Nucleus accumbens (tissue), 56 donors: ENCODE measurements at regions not wholly inside any gene's neighbourhood (a gene's known extent, or its start where the extent isn't known, plus 50 kb on each side); places are given as distances from the start of the nearest gene placed in this dataset.

Source experiments
- DNase-seq, 56 donors: peaks; one replicate each; lab custom pipeline; 2025; lab: John Stamatoyannopoulos, UW

DNA sequence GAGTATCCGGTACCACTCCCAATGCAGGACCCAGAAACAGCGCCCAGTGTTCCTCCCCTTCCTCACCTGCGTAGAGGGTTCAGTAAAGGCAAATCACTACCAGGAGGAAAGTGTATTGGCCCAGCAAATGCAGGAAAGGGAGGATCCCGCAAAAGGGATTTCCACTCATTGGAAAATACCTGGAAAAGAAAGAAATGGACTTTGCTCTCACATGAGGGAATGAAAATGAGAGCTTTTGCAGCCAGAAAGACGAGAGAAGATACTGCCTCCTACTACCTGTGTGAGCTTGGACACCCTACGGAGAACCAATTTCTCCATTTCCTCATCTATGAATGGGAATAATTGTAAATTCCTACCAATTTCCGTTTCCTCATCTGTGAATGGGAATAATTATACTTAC lies 184.1 kb upstream of the PPARGC1A start:
- DNase-seq = no peak

DNA sequence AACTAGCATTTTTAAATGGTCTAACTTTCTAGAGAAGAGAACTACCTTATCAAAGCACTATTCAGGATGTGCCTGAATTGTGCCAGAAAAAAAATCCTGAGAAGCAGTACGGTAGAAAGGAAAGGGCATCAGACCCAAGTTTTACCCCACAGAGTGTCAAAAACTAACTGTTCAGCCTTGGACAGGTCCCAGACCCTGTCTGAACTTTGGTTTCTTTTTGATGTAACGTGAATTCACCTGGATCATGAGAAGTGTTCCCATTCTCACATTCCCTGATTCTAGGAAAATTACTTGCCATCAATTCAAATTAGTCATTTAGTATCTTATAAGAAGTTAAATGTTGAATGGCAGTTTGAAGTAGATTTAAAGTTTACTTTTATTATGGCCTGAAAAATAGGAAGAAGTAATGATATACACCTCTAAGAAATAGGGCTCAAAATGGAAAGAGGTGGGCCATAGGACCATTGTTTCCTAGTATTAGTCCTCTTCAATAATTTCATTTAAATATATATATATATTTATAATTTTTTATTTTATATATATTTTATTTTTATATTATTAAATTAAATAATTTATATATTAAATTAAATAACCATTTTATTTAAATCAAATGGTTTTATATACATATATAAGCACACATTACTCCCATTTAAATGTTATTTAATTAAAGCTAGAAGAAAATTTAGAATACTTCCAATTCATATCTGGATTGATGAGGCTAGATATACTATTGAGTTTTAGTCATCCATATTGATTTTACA lies 181.9 kb upstream of the PPARGC1A start:
- no peak for DNase-seq

DNA sequence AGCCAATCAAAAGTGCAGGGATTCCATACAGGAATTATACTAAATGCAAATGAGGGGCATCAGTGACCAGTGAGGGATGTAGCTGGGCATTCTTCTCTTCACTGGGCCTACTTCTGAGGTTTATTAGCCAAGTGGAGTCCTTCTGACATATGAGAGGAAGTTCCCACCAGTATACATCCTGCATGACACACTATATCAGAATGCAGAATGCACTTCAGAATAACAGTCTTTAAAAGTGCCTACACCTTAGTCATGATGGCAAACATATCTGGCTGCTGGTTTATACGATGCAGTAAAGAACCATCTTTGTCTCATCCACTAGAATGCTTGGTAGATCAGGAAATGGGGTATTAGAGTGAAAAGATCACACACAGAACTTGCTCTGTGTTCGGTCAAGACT lies 180.3 kb upstream of the PPARGC1A start:
- DNase-seq = no peak

DNA sequence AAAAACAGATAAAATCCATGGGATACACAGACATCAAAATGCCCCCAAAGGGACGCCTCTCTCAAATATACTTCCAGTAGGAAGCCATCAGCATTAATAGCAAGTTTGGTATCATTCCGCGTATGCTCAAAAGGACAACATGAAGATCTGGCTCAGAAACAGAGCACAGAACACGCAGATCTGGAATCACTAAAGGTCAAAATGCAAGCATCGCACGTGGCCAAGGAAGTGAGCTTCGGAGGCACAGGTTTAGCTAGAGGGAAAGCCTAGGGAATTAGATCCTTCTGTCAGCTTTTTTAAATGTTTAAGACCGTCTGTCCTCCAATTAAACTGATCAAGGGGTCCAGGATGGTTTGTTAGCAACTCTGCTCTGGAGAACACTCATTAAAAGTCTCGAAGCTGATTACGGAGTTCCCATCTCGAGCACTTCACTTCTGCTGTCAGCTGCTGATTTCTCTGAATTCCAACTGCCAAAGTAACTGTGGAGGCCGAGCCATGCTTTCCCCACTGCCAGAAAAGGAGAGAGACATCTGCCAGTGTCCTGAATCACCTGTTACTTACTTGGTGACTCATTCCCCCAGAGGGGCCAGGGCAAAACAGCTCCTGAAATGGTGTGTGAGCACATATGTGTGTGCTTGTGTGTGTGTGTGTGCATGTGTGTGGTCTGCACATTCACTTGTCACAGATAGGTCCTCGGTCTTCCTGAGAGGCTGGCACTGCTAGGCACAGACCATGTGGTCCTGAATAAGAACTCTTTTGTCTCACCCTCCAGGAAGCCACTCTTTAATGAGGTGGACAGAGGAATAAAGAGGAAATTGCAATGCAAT lies 177.7 kb upstream of the PPARGC1A start:
- DNase-seq = peak in 3 of 56 donors; percentile 10 to 23 (median 13)

DNA sequence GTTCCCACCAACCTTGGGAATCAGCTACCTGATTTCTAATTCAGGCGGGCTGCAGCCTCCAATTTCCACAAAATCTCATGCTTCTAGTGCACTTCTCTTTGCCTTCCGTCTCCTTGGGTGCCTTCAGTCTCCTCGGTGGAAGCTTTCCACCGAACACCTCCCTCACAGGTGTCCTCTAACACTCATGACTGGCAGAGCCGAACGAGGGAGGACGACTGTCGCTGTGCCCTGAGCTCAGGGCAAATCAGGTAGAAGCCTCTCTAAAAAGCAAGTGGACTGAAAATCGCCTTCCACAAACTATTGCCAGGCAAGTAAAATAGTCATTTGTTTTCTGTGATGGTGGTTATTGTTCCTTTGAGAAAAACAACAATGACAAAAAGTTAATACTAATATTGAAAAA lies 176.1 kb upstream of the PPARGC1A start:
- no peak for DNase-seq

DNA sequence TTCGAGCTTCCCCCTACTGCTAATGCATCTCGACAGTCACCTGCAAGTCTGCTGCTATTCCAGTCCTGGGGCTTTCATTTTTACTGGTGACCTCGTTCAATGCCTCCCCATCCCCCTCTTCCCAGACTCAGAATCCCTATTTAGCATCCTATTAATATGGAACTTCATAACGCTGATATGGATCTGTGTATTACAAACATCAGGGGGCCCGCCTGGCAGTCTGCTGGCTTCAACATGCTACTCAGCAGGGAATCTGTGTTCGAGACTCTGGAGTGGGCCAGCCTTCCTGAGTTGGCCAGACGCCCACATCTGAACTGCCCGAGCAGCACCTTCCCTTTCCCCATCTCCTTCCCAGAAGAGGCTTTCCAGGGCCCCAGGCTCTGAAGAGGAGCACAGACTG lies 173.9 kb upstream of the PPARGC1A start:
- DNase-seq = no peak

DNA sequence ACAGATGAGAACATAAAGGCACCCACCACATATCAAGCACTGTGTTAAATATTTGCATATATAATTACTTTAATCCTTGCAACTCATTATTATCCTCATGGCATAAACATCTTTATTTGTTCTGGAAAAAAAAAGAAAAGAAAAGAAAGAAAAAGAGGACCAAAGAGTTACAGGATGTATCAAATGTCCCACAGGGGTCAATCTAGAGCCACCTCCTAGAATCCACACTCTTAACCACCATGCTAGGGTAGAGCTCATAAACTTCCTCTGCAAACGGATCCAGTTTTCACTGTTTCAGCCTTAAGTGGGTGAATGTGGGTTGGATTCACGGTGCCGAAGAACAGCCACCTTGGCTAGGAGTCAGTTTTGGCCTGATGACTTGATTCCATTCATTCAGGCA lies 171.1 kb upstream of the PPARGC1A start:
- DNase-seq = no peak

DNA sequence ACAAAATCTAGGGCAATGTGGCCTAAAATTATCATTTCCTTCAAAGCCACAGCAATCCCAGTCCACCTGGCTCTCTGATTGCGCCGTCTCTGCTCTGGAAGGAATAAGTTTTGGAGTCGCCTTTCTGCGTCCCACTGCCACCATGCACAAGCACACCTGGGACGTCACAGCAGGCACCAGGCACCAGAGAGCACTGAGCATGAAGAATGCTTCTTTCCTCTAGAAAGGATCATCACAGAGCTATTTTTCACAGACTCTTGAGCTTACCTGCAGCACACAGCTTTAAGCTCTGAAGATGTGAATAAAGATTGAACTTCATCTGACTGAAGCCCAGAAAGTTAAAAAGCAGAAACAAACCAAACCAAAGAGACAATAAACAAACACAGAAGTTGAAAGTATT lies 170.0 kb upstream of the PPARGC1A start:
- no peak for DNase-seq

DNA sequence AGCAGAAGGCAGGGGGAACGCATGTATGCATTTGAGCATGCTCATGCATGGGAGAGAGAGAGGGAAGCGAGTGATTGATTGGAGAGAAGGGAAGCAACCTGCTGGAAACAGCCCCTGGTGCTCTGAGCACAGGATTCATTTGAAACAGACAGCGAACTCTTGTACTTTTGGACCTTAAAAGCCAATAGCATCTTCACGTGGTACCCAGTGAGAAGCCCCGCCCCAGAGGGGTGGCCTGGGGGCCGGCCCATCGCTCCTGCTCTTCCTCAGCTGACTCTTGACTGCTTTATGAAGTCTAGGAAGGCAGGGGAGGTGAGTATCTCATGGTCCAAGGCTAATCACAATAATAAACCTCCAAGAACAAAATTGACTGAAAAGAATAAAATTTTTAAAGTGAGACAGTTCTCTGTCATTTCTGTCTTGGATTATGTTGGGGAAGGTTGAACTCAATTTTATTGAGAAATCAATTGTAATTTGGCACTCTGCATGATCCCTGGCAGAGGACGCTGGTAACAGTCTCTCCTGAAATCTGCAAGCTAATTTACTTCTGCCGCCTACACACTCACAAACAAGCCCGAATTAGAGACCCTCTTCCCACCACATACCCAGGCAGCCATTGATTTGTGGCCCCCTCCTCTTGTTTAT lies 168.2 kb upstream of the PPARGC1A start:
- no peak for DNase-seq

DNA sequence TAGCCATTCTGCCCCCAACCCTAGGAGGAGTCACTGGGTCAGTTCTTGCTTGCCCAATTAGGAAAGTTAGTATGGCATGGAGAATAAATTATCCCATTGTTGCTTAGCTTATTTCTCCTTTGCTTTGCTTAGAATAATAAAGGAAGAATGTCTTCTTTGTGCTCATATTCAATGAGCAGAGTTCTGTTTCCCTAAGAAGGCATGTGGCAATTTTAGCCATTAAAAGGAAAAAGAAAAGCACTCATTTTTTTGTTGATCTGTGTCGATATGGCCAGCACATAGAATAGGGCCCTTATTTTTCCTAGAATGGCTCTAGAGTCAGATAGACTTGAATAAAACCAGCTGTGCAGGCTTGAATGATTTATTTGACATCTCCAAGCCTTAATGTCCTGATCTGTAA lies 166.4 kb upstream of the PPARGC1A start:
- DNase-seq = no peak

DNA sequence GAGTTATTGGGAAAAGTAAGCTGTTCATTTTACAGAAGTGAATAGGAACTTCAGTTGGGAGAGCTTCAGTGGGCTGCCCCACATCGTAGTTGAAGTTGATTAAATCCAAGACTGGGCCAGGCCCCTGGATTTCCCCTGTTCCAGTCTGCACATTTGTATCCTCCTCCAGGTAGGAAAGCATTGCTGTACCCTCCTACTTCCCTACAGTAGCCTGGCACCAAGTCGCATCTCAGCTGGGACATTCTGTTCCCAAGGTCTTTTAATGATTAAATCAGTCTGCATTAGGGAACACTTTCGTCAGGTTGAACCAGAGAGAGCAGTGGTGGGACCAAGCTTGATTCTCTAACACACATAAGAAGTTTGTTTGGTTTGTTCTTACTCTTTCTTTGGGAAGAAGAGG lies 165.8 kb upstream of the PPARGC1A start:
- DNase-seq = no peak

DNA sequence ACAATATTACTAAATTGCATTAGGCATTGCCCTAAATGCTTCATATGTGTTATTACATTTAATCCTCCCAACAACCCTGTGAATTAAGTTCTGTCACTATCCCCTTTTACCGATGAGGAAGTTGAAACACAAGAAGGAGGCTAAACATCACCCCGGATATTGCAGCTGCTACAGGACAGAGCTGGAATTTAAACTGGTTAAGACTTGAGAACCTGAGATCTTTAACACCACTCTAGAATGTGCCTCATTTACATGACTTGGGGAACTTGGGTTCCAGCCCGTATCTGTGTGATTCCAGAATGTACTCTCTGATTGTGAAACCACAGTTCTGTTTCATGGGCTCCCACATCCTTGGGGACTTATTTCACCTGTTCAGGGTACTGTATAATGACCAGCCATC lies 165.1 kb upstream of the PPARGC1A start:
- no peak for DNase-seq

DNA sequence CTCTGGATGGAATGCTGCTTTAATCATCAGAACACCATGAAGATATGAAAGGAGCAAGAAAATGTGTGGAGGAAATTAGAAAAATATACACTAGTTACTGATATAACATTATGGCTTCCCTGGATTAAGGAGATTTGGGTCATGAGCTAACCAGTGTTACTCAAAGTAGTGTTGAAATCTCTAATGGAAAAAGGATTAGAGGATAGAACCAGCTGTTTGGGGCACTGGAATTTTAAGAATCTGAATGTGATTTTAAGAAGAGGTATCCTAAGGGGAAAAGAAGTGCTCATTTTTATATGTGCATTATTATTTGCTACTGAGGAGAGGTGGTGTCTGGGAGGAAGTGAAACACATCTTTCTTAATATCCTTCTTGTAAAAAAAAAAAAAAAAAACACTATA lies 164.1 kb upstream of the PPARGC1A start:
- DNase-seq = no peak

DNA sequence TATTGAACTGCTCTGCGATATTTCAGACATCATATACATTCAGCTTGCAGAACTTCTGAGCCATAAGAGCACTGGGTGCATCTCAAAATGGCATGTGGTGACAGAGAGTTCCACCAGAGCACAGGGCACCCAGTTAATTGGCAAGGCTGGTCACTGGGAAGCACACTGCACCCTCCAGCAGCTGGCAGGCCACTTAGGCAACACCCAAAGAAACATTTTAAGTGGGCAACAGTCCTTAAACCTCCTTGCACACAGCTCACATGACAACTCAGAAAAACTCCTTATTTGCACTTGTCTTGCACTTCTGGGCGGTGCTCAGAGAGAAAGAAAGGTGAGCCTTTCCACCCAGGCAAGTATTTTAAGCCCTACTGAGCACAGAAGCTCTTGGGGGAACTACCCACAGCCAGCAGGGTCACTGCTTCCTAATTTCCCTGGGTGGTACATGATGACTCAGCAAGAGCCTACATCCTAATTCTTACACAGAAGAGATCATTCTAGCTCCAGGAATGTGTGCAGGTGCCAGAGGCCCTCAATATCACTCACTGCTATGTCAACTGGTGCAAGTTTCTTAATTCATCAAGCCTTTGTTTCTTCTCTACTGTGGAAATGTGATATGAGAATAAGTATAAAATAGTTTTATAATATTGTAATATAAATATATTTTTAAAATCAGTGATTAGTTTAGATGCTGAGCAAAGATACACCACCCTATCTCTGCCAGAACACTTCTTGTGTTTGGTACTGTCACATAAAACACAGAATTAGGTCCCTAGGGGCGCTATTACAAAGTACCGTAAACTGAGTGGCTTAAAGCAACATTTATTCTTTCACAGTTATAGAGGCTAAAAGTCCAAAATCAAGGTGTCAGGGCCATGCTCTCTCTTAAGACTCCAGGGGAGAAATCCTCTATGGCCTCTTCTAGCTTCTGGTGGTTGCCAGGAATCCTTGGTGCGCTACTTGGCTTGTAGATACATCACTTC lies 155.1 kb upstream of the PPARGC1A start:
- DNase-seq = no peak

DNA sequence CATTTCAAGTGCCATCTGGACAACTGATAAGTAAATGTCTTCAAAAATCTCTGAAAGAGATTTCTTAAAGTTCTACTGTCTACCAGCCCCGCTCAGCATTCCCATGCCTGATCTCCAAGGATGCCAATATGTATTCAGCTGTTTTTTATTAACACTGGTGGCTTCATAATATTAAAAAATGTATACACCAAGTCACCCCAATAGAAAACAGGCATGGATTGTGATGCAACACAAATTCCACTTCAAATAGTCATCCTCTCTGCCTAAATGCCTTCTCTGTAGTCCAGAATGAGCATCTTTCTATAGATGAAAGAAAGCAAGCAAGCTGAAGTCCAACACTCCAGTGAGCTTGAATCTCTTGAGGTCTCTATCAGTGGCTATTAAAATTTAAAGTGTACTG lies 152.2 kb upstream of the PPARGC1A start:
- no peak for DNase-seq

DNA sequence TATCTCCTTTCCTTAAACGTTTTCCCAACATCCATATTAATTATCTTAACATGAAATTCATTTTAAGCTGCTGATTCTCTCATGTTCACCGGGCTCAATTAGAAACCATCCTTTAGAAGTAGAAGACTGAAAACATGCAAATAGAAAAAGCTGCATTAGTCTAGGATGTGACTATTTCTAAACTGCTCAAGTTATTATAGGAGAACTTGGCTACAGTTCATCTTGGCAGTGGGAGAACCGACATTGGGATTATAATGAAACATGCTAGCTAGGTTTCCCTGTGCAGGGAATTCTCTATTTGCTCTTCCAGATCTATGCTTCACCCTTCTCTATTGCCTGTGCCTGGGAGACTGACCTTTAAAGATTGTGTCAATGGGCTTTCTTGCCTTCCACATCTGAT lies 151.0 kb upstream of the PPARGC1A start:
- DNase-seq = no peak

DNA sequence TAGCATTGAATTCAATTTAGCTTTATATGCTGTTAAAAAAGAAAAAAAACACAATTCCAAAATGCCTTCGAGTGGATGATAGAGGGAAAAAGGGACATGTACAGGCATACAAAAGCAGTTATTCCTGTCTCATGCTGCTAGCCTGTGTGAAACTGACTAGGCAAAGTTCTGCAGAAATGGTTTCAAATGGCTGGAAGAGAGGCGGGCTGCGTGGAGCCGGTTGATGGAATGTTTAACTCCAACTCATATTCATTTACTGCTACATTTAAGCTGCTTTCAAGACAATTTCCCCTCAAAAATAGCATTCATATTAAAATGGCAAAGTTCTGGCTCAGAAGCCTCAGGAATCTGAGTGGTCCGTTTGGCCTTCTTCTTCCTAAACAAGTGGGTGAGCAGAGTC lies 143.8 kb upstream of the PPARGC1A start:
- peak in 1 of 56 donors; percentile 0 for DNase-seq

DNA sequence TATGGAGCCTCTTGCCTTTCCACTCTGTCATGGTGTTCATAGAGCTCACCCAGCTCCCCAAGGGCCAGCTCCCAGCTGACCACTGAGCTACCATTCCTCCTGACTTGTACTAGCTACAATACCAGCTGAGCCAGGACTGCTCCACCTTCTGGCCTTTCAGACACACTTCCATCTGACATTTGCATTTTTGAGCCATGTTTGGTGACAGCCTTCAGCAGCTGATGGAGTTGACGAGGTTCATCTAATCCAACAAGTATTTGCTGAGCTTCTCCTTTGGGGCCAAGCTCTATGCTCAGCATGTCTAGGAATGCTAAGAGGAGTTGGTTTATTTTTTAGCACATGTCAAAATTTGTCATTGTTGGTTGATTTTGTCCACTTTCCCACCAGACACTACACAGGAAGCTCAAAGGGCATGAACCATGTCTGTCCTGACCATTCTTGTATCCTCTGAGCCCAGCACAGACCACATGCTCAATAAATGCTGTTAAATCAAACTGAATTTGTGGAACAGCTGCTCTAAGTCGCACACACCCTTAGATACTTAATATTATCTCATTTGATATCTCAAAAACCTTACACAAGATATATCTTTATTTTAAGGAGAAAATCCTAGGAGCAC lies 142.6 kb upstream of the PPARGC1A start:
- DNase-seq = no peak

DNA sequence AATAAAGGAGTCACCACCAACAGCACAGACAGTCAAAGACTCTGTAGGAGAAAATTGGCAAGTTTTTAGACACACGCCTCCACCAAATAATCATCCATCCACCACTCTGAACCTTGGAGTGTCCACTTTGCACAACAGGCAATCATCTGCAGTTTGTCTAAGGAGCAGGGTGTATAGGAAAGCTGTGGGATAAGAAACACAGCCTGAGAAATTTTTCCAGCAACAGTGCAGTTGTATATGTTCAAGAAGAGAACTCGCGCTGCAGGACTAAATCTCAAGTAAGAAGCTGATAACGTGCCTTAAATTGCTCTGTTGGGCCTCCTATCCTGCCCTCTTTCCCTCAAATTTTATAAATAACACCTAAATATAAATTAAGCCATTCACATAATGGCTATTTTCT lies 136.7 kb upstream of the PPARGC1A start:
- no peak for DNase-seq

DNA sequence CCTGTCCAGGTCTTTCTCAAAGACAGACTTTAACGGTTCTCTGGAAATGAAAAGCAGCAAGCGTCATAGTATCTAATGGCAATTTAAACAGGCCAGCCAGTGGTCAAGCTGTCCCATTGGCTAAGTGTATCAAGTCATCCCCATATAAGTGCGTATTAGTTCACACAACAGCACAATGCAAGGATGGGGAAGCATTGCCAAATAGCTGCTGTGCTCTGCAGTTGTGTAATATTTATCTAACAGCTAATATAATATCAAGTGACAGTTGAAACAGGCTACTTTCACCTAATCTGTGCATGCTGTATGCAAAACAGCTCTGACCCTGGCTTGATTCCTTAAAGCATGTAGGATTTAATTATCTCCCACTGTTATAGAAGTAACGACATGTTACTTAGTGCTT lies 134.8 kb upstream of the PPARGC1A start:
- DNase-seq = no peak
